Panc1 (cell line): ENCODE measurements at regions not wholly inside any gene's neighbourhood (a gene's known extent, or its start where the extent isn't known, plus 50 kb on each side); places are given as distances from the start of the nearest gene placed in this dataset.

Source experiments
- ATAC-seq: fragments of 200-7000 bp; cut with Tn5 transposase; 2 replicates; pipeline ENCODE4 v1.9.1; 2020; ENCODE audit warnings: mild to moderate bottlenecking, moderate library complexity
- BruUV-seq: library from RNA; stranded (reverse); fragments of 400-500 nt; replicated peaks from 2 replicates; lab custom pipeline; 2021; lab: Mats Ljungman, UMichigan
- CTCF ChIA-PET: fragments of 300-600 bp; sonication (Branson Sonifier 250); formaldehyde crosslinking; loops from one replicate; lab custom pipeline; 2022; ENCODE audit warnings: antibody characterized with exemption; lab: Charles Lee
- POLR2A ChIA-PET: fragments of 300-600 bp; sonication (Branson Sonifier 250); formaldehyde crosslinking; loops from one replicate; lab custom pipeline; 2022; ENCODE audit warnings: antibody characterized with exemption; lab: Charles Lee
- DNase-seq: peaks from one replicate; pipeline ENCODE4 v3.0.0-alpha.2; 2010; ENCODE audit warnings: low read depth, low spot score
- H3K27ac ChIP-seq: 2 replicates; pipeline ENCODE4 v1.5.1; 2011; ENCODE audit warnings: mild to moderate bottlenecking, low read length, inconsistent platforms
- H3K27me3 ChIP-seq: fragments of 200-500 bp; sonication (Bioruptor generic); 2 replicates; pipeline ENCODE4 v1.6.0; 2014; ENCODE audit warnings: low read length, inconsistent platforms; ENCODE audit not compliant: control insufficient read depth, insufficient read depth
- H3K36me3 ChIP-seq: fragments of 200-500 bp; sonication (Bioruptor generic); 2 replicates; pipeline ENCODE4 v1.5.1; 2014; ENCODE audit warnings: inconsistent platforms, mild to moderate bottlenecking, low read length, moderate library complexity; ENCODE audit not compliant: control insufficient read depth, insufficient read depth
- H3K4me1 ChIP-seq: 2 replicates; pipeline ENCODE4 v1.5.1; 2011; ENCODE audit warnings: inconsistent platforms, mild to moderate bottlenecking, low read length, moderate library complexity; ENCODE audit not compliant: control insufficient read depth, insufficient read depth
- H3K4me3 ChIP-seq, 2 experiments: 2 replicates each; pipeline ENCODE4 v1.5.1; 2011 to 2012; ENCODE audit warnings: low read depth in 2 of 2, low read length in 2 of 2, mild to moderate bottlenecking in 2 of 2, inconsistent platforms in 1 of 2, moderate library complexity in 1 of 2
- H3K9me3 ChIP-seq: fragments of 200-500 bp; sonication (Bioruptor generic); 2 replicates; pipeline ENCODE4 v1.5.1; 2014; ENCODE audit warnings: low read depth, mild to moderate bottlenecking, inconsistent platforms, low read length, moderate library complexity; ENCODE audit not compliant: control insufficient read depth, insufficient read depth
- CTCF ChIP-seq: fragments of 450-650 bp; IDR thresholded peaks from 2 replicates; pipeline ENCODE4 v1.5.1; 2017; ENCODE audit warnings: mild to moderate bottlenecking
- POLR2AphosphoS5 ChIP-seq: IDR thresholded peaks from 2 replicates; pipeline ENCODE4 v1.6.1; 2012; ENCODE audit warnings: mild to moderate bottlenecking, low read depth, low read length, moderate library complexity
- REST ChIP-seq, 2 experiments: IDR thresholded peaks; 2 replicates each; pipeline ENCODE4 v1.6.1; 2011 to 2012; ENCODE audit warnings: low read depth in 2 of 2, control low read depth in 1 of 2, low read length in 1 of 2, mild to moderate bottlenecking in 1 of 2, moderate library complexity in 1 of 2; ENCODE audit not compliant: insufficient read depth in 1 of 2
- SIN3A ChIP-seq: IDR thresholded peaks from 2 replicates; pipeline ENCODE4 v1.6.1; 2012; ENCODE audit warnings: low read depth, mild to moderate bottlenecking, low read length, moderate library complexity, borderline replicate concordance; ENCODE audit not compliant: insufficient read depth
- TCF7L2 ChIP-seq: IDR thresholded peaks from 2 replicates; pipeline ENCODE4 v1.6.1; 2011; ENCODE audit warnings: mild to moderate bottlenecking, low read depth, low read length, inconsistent platforms
- in situ Hi-C: cut with HindIII; loops from 2 replicates; pipeline ENCODE4 v1.10.0; 2016; ENCODE audit warnings: low sequenced_read_pairs, low pct_unique_long_range_greater_than_20kb
- intact Hi-C: fragments of 100-400 bp; cut with micrococcal nuclease; formaldehyde crosslinking; loops from one replicate; pipeline ENCODE4 v1.10.0; 2022; ENCODE audit not compliant: unreplicated experiment

- ATAC-seq (no peak), DNase-seq (no peak)
- Histone ChIP-seq H3K27me3 (peaks cover 2% of the 10 kb centered on the region; the same call in 1 of the 2 replicates), H3K36me3 (no peaks in the 10 kb centered on the region), H3K27ac (no peak overlapping the region), H3K9me3 (no peaks in the 10 kb centered on the region), H3K4me3 (no peak overlapping the region), H3K4me1 (no peaks in the 10 kb centered on the region)
- ChIA-PET CTCF (no interaction called here), POLR2A (no interaction called here)
- intact Hi-C loops: no loop called here
- TF ChIP-seq POLR2AphosphoS5 (no peak), SIN3A (no peak), REST (IDR thresholded peaks at IDR 0.05; ENCODE audit: insufficient read depth in 1 of 2, low read depth in 2 of 2, low read length in 1 of 2) (no peak), TCF7L2 (no peak)
- no TSS peak for BruUV-seq
- in situ Hi-C loops: no loop called here
These were observed 126.4 kb upstream of the KIRREL3 start for GRCh38 chr11:127126986-127127385.

GRCh38 chr11:127119356-127119755 lies 118.8 kb upstream of the KIRREL3 start:
- BruUV-seq: no TSS peak
- Histone ChIP-seq H3K9me3 (no peaks in the 10 kb centered on the region), H3K4me3 (no peak overlapping the region), H3K4me1 (no peaks in the 10 kb centered on the region; the same call in 1 of the 2 replicates), H3K27me3 (peaks cover 10% of the 10 kb centered on the region), H3K27ac (no peak overlapping the region), H3K36me3 (no peaks in the 10 kb centered on the region)
- ATAC-seq (no peak), DNase-seq (no peak)
- in situ Hi-C loops (no loop called here), intact Hi-C loops (no loop called here)
- ChIA-PET POLR2A (no interaction called here), CTCF (no interaction called here)
- no peak for TF ChIP-seq POLR2AphosphoS5
- no peak for TF ChIP-seq CTCF
- no peak for TF ChIP-seq SIN3A
- TF ChIP-seq REST (IDR thresholded peaks at IDR 0.05; ENCODE audit: insufficient read depth in 1 of 2, low read depth in 2 of 2, low read length in 1 of 2): no peak
- TF ChIP-seq TCF7L2: no peak
